Right atrium auricular region (tissue), 2 donors: ENCODE measurements at regions not wholly inside any gene's neighbourhood (a gene's known extent, or its start where the extent isn't known, plus 50 kb on each side); places are given as distances from the start of the nearest gene placed in this dataset.

ENCODE experiments used
- DNase-seq: peaks from one replicate; pipeline ENCODE4 v3.0.0-alpha.2; 2019; ENCODE audit warnings: low spot score
- H3K27ac ChIP-seq, 2 donors: fragments of 200-600 bp; sonication (generic); 1 replicate in 1 of 2; 2 replicates in 1 of 2; pipeline ENCODE4 v1.5.1; 2016 to 2019
- H3K27me3 ChIP-seq, 2 donors: fragments of 200-600 bp; sonication (generic); one replicate each; pipeline versions ENCODE4 v1.5.1 to v1.6.0; 2017 to 2019
- H3K36me3 ChIP-seq: fragments of 200-600 bp; sonication (generic); one replicate; pipeline ENCODE4 v1.5.1; 2016
- H3K4me1 ChIP-seq, 2 donors: fragments of 200-600 bp; sonication (generic); one replicate each; pipeline versions ENCODE4 v1.5.1 to v1.6.0; 2017 to 2019
- H3K4me3 ChIP-seq, 2 donors: fragments of 200-600 bp; sonication (generic); 1 replicate in 1 of 2; 2 replicates in 1 of 2; pipeline ENCODE4 v1.5.1; 2017 to 2019; ENCODE audit warnings: mild to moderate bottlenecking in 1 of 2, moderate library complexity in 1 of 2
- H3K9me3 ChIP-seq, 2 donors: fragments of 200-600 bp; sonication (generic); one replicate each; pipeline ENCODE4 v1.5.1; 2019
- CTCF ChIP-seq, 2 donors: fragments of 200-600 bp; sonication (generic); IDR thresholded peaks; one replicate each; pipeline ENCODE4 v1.5.1; 2019; ENCODE audit warnings: antibody characterized with exemption in 2 of 2

- no peak for TF ChIP-seq CTCF (IDR thresholded peaks at IDR 0.05)
- Histone ChIP-seq H3K36me3 (no peaks in the 10 kb centered on the region), H3K4me3 (no peak overlapping the region), H3K27me3 (no peaks in the 10 kb centered on the region), H3K27ac (no peak overlapping the region), H3K4me1 (peaks cover 0 to 6% of the 10 kb centered on the region in 2 donors), H3K9me3 (no peaks in the 10 kb centered on the region)
- DNase-seq: no peak
These were observed 133.7 kb upstream of the MB21D2 start for GRCh38 chr3:193051314-193051713.

- no peaks in the 10 kb centered on the region for H3K9me3 ChIP-seq
- H3K27ac ChIP-seq: no peak overlapping the region
- H3K36me3 ChIP-seq: no peaks in the 10 kb centered on the region
- TF ChIP-seq CTCF (IDR thresholded peaks at IDR 0.05): no peak
- H3K27me3 ChIP-seq: no peaks in the 10 kb centered on the region
- no peak for DNase-seq
- H3K4me3 ChIP-seq: no peak overlapping the region
- H3K4me1 ChIP-seq: peaks cover 0 to 6% of the 10 kb centered on the region in 2 donors
These were observed 134.8 kb upstream of the MB21D2 start for GRCh38 chr3:193052354-193053045.

GRCh38 chr3:193053046-193053435 is 135.4 kb upstream of the MB21D2 start:
- H3K27ac ChIP-seq: no peak overlapping the region
- H3K27me3 ChIP-seq: no peaks in the 10 kb centered on the region
- no peaks in the 10 kb centered on the region for H3K36me3 ChIP-seq
- no peak for TF ChIP-seq CTCF (IDR thresholded peaks at IDR 0.05)
- no peak overlapping the region for H3K4me3 ChIP-seq
- H3K9me3 ChIP-seq: no peaks in the 10 kb centered on the region
- no peak for DNase-seq
- peaks cover 0 to 6% of the 10 kb centered on the region in 2 donors for H3K4me1 ChIP-seq

GRCh38 chr3:193055352-193055751 is 137.7 kb upstream of the MB21D2 start:
- H3K9me3 ChIP-seq: no peaks in the 10 kb centered on the region
- H3K36me3 ChIP-seq: no peaks in the 10 kb centered on the region
- peaks cover 0 to 6% of the 10 kb centered on the region in 2 donors for H3K4me1 ChIP-seq
- no peak overlapping the region for H3K4me3 ChIP-seq
- no peak for TF ChIP-seq CTCF (IDR thresholded peaks at IDR 0.05)
- DNase-seq: no peak
- H3K27me3 ChIP-seq: no peaks in the 10 kb centered on the region
- H3K27ac ChIP-seq: no peak overlapping the region

- no peak for DNase-seq
- Histone ChIP-seq H3K9me3 (no peaks in the 10 kb centered on the region), H3K4me3 (no peak overlapping the region), H3K4me1 (peaks cover 0 to 2% of the 10 kb centered on the region in 2 donors), H3K27ac (no peak overlapping the region), H3K36me3 (no peaks in the 10 kb centered on the region), H3K27me3 (no peaks in the 10 kb centered on the region)
- TF ChIP-seq CTCF (IDR thresholded peaks at IDR 0.05): no peak
These were observed 140.0 kb upstream of the MB21D2 start for GRCh38 chr3:193057616-193058015.
